NT2/D1 (cell line): ENCODE measurements at regions not wholly inside any gene's neighbourhood (a gene's known extent, or its start where the extent isn't known, plus 50 kb on each side); places are given as distances from the start of the nearest gene placed in this dataset.

Experiments
- DNase-seq: peaks from one replicate; pipeline ENCODE4 v3.0.0-alpha.2; 2011; ENCODE audit warnings: low read depth, low spot score
- H3K27me3 ChIP-seq: 2 replicates; pipeline ENCODE4 v1.6.0; 2011; ENCODE audit warnings: mild to moderate bottlenecking; ENCODE audit not compliant: insufficient read length, insufficient read depth
- H3K36me3 ChIP-seq: 2 replicates; pipeline ENCODE4 v1.6.1; 2011; ENCODE audit warnings: mild to moderate bottlenecking, low read length, mixed read lengths; ENCODE audit not compliant: insufficient read depth, insufficient read length
- H3K4me1 ChIP-seq: 2 replicates; pipeline ENCODE4 v1.5.1; 2011; ENCODE audit not compliant: insufficient read depth, insufficient read length
- H3K4me3 ChIP-seq: 2 replicates; pipeline ENCODE4 v1.5.1; 2011; ENCODE audit warnings: low read depth; ENCODE audit not compliant: insufficient read length
- H3K9ac ChIP-seq: 2 replicates; pipeline ENCODE4 v1.6.0; 2011; ENCODE audit warnings: low read depth; ENCODE audit not compliant: insufficient read length
- H3K9me3 ChIP-seq: 2 replicates; pipeline ENCODE4 v1.5.1; 2011; ENCODE audit warnings: mild to moderate bottlenecking, low read length; ENCODE audit not compliant: insufficient read depth
- SUZ12 ChIP-seq: IDR thresholded peaks from 2 replicates; pipeline ENCODE4 v1.6.1; 2011; ENCODE audit not compliant: insufficient read length, insufficient read depth; ENCODE audit errors: extremely low read depth
- YY1 ChIP-seq: IDR thresholded peaks from 2 replicates; pipeline ENCODE4 v1.6.1; 2011; ENCODE audit not compliant: insufficient read length, insufficient read depth
- ZNF274 ChIP-seq: IDR thresholded peaks from 2 replicates; pipeline ENCODE4 v1.6.1; 2011; ENCODE audit warnings: mild to moderate bottlenecking, low read depth, low read length

DNA sequence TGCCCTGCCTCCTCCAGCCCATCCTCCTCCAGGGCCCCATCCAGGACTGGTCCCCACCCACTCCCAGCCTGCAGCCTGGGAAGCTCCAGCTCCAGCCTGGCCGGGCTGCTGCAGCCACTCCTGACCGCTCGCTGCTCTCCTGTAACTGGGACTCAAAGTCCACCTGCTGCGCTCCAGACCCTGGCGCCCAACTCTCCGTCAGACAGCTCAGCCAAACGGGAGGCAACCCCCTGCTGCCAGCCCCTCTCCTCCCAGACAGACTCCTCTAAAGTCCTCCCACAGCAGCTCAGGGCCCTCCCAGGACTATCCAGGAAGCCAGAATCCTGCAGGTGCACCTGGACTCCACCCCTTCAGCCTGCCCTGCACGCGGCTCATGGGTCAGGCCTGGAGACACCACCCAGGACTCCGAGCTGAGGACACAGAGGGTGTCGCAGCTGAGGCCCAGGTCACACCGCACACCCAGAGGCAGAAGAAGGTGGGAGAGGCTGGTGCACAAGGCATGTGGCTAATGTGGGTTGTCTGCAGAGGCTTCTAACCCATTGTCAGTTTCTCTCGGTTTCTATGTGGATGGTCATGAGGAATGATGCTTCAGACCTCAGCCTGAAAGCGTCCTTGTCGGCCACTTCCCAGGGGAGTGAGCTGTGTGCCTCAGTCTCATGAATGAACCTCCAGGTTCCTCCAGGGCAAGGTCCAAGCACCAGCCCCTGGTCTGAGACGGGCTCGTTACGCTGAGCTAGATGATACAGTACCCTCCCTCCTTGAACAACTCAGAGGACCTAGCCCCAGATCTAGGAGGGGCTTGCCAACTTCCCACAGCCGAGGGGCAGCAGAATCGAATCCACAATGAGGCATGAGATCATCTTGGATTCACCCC lies 1514.8 kb downstream of the TBC1D22A start:
- TF ChIP-seq ZNF274 (no peak), SUZ12 (no peak), YY1 (no peak)
- no peak for DNase-seq
- Histone ChIP-seq H3K36me3 (no peaks in the 10 kb centered on the region), H3K4me3 (no peak overlapping the region), H3K9ac (no peak overlapping the region), H3K9me3 (peaks cover 10% of the 10 kb centered on the region), H3K27me3 (no peaks in the 10 kb centered on the region), H3K4me1 (peaks cover 9% of the 10 kb centered on the region)

DNA sequence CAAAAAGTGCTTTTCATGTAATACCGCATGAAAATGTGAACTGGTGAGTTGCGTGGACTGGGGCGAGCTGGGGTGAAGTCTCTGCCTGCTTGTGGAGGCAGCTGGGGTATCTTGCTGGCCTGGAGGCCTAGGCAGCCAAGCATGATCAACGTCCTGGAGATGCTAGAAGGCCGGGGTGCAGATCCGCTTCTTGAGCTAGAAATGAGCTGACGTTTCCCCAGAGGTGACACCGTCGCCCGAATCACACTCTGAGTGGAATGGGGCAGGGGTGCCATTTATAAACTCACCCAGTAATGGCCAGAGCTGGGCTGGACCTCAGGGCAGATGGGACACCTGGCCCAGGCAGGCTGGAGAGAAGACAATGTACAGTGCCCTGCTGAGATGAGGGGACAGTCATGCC lies 1513.0 kb downstream of the TBC1D22A start:
- Histone ChIP-seq H3K9ac (no peak overlapping the region), H3K27me3 (no peaks in the 10 kb centered on the region), H3K4me3 (no peak overlapping the region), H3K9me3 (no peaks in the 10 kb centered on the region), H3K4me1 (peaks cover 9% of the 10 kb centered on the region), H3K36me3 (no peaks in the 10 kb centered on the region)
- TF ChIP-seq ZNF274 (no peak), YY1 (no peak), SUZ12 (no peak)
- no peak for DNase-seq

DNA sequence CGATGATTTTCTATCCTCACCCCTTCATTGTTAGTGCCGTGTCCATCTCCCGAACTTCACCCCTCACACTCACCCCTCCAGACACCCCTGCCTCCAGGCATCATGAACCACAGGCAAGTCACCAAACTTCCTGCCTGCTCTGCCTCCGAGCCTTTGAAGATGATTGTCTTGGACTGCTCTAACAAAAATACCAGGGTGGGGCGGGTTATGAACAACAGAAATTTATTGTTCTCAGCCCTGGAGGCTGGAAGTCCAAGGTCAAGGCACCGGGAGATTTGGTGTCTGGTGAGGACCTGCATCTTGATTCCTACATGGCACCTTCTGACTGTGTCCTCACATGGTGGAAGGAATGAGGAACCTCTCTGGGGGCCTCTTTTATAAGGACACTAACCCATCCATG lies 1508.3 kb downstream of the TBC1D22A start:
- Histone ChIP-seq H3K36me3 (no peaks in the 10 kb centered on the region), H3K27me3 (no peaks in the 10 kb centered on the region), H3K9ac (no peak overlapping the region), H3K4me3 (no peak overlapping the region), H3K9me3 (no peaks in the 10 kb centered on the region), H3K4me1 (peaks cover 4% of the 10 kb centered on the region)
- no peak for TF ChIP-seq SUZ12
- TF ChIP-seq ZNF274 = no peak
- TF ChIP-seq YY1 = no peak
- no peak for DNase-seq

DNA sequence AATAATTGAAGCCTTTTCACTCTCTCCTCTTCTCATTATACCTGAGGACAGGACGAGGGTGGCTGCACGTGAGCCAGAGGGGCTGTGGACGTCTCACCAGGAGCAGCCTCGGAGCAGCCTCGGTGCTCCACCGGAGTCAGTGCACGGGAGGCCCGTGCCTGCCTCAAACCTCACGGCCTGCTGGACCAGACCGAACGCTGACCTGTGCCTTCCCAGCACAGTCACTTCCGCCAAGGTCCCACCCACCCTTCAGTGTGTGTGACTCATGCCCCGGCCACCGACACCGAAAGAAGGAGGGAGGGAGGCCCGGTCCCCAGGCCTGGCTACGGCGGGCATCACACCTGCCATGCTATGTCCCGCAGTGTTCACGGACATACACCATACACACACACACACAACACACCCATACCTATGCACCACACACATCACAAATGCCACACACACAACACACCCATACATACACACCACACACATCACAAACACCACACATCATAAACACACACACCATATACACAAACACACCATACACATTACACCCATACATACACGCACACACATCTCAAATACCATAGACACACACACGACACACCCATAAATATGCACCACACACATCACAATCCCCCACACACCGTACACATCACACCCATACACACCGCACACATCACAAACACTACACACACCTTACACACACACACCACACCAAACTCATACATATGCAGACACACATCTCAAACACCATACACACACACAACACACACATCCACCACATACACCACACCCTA lies 1506.5 kb downstream of the TBC1D22A start:
- Histone ChIP-seq H3K4me1 (peaks cover 4% of the 10 kb centered on the region), H3K27me3 (no peaks in the 10 kb centered on the region), H3K36me3 (no peaks in the 10 kb centered on the region), H3K9ac (no peak overlapping the region), H3K4me3 (no peak overlapping the region), H3K9me3 (no peaks in the 10 kb centered on the region)
- DNase-seq = no peak
- TF ChIP-seq SUZ12 = no peak
- TF ChIP-seq ZNF274 = no peak
- no peak for TF ChIP-seq YY1

DNA sequence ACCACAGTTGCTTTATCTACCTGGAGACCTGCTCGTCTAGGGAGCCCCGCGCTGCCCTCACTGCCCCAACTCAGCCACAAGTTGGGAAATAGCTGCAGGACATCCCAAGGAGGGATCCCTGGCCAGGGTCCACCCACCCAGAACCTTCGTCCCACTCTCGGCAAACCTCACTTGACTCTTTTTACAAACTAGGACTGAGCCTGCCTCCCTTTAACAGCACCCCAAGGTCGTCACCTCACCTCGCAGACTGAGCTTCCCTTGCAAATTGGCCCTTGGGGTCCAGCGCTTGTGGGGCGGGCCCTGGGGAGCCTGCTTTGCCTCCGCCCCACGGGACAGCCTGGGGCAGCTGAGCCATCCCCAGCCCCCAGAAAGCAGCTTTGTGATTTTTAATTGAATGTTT lies 1505.8 kb downstream of the TBC1D22A start:
- H3K36me3 ChIP-seq = no peaks in the 10 kb centered on the region
- no peaks in the 10 kb centered on the region for H3K27me3 ChIP-seq
- H3K9me3 ChIP-seq = no peaks in the 10 kb centered on the region
- DNase-seq = no peak
- no peak overlapping the region for H3K9ac ChIP-seq
- peaks cover 4% of the 10 kb centered on the region for H3K4me1 ChIP-seq
- no peak overlapping the region for H3K4me3 ChIP-seq
- TF ChIP-seq SUZ12 = no peak
- TF ChIP-seq ZNF274 = no peak
- no peak for TF ChIP-seq YY1

DNA sequence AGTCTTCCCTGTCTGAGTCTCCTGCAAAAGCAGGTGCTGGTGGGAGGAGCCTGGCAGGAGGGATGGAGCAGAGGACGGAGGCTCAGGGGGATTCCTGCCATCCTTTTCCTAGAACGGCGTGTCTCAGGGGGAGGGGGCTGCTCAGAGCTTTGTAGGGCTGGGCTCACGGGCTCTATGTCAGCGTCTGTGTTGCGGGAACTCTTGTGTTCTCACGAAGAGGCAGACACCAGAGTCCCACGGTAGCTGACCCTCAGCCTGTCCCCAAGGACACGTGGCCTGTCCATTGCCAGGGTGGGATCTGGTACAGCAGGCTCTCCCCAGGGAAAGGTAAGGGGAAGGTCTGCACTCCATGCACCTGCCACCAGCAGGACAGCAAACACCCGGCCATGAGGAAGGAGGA lies 1505.2 kb downstream of the TBC1D22A start:
- no peak overlapping the region for H3K4me3 ChIP-seq
- TF ChIP-seq YY1 (no peak), SUZ12 (no peak), ZNF274 (no peak)
- no peak for DNase-seq

DNA sequence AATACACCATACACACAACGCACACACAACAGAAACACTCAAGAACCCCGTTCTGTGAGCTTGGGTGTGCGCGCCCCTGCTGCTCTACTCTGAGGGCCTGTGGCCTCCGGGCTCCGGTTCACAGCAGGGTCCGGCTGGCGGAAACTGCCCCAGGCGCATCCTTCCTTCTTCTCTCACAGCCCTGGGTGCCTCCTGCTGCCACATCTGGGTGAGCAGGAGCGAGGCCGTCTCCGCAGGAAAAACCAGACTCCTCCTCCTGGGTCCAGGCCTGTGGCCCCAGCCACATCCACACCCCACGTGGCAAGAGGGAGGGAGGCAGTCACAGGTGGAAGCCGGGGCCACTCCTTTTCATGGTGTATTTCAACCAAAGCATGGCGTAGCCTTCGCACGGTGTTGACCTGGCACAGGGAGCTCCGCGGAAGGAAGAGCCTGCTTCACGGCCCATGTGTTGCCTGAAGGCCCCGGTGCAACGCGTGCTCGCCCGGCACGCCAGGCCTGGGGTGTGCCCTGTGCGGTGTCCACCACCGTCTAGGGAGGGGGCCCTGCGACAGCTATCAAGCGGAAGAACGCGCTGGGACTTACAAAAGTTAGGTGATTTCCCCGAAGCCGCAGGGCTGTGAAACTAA lies 1502.7 kb downstream of the TBC1D22A start:
- TF ChIP-seq SUZ12 = no peak
- TF ChIP-seq ZNF274 = no peak
- no peaks in the 10 kb centered on the region for H3K27me3 ChIP-seq
- H3K9me3 ChIP-seq = no peaks in the 10 kb centered on the region
- no peaks in the 10 kb centered on the region for H3K36me3 ChIP-seq
- H3K4me3 ChIP-seq = no peak overlapping the region
- no peak for DNase-seq
- H3K9ac ChIP-seq = no peak overlapping the region
- peaks cover 4% of the 10 kb centered on the region for H3K4me1 ChIP-seq

More for the DNA sequence above, 1505.2 kb downstream of the TBC1D22A start:
- no peak overlapping the region for H3K9ac ChIP-seq
- peaks cover 4% of the 10 kb centered on the region for H3K4me1 ChIP-seq
- H3K27me3 ChIP-seq = no peaks in the 10 kb centered on the region
- H3K9me3 ChIP-seq = no peaks in the 10 kb centered on the region
- H3K36me3 ChIP-seq = no peaks in the 10 kb centered on the region
